ENCODE measurements at regions not wholly inside any gene's neighbourhood (a gene's known extent, or its start where the extent isn't known, plus 50 kb on each side); places are given as distances from the start of the nearest gene placed in this dataset.

- H3K36me3 ChIP-seq (ENCODE audit: control insufficient read depth in 2 of 2, insufficient read depth in 2 of 2, low read length in 1 of 2), result no peaks in the 10 kb centered on the region
- no peak overlapping the region for H3K27ac ChIP-seq (ENCODE audit: low read depth in 2 of 2, low read length in 1 of 2)
- 34 to 60% methylated on average over 7 of the region's 7 CpGs for WGBS, 2 donors
- no peaks in the 10 kb centered on the region for H3K9me3 ChIP-seq (ENCODE audit: control insufficient read depth in 2 of 2, insufficient read depth in 1 of 2, low read depth in 1 of 2, low read length in 1 of 2)
- no peaks in the 10 kb centered on the region for H3K27me3 ChIP-seq (ENCODE audit: control insufficient read depth in 1 of 2, insufficient read depth in 2 of 2, low read length in 2 of 2)
- H3K4me1 ChIP-seq (ENCODE audit: control insufficient read depth in 2 of 2, insufficient read depth in 2 of 2, low read length in 1 of 2), result no peaks in the 10 kb centered on the region
- no peak overlapping the region for H3K4me3 ChIP-seq (ENCODE audit: low read depth in 1 of 2, low read length in 2 of 2)
These were observed 439.9 kb downstream of the GADD45G start for GRCh38 chr9:90044710-90045151.

- Histone ChIP-seq H3K4me1 (ENCODE audit: control insufficient read depth in 2 of 2, insufficient read depth in 2 of 2, low read length in 1 of 2) (no peaks in the 10 kb centered on the region), H3K27ac (ENCODE audit: low read depth in 2 of 2, low read length in 1 of 2) (no peak overlapping the region), H3K36me3 (ENCODE audit: control insufficient read depth in 2 of 2, insufficient read depth in 2 of 2, low read length in 1 of 2) (no peaks in the 10 kb centered on the region), H3K27me3 (ENCODE audit: control insufficient read depth in 1 of 2, insufficient read depth in 2 of 2, low read length in 2 of 2) (no peaks in the 10 kb centered on the region), H3K9me3 (ENCODE audit: control insufficient read depth in 2 of 2, insufficient read depth in 1 of 2, low read depth in 1 of 2, low read length in 1 of 2) (no peaks in the 10 kb centered on the region), H3K4me3 (ENCODE audit: low read depth in 1 of 2, low read length in 2 of 2) (no peak overlapping the region)
- WGBS, 2 donors, result 76 to 88% methylated on average over 7 of the region's 7 CpGs
These were observed 441.6 kb downstream of the GADD45G start for GRCh38 chr9:90046317-90046861.

GRCh38 chr9:90047828-90048227 lies 443.0 kb downstream of the GADD45G start:
- no peak overlapping the region for H3K4me3 ChIP-seq (ENCODE audit: low read depth in 1 of 2, low read length in 2 of 2)
- no peaks in the 10 kb centered on the region for H3K4me1 ChIP-seq (ENCODE audit: control insufficient read depth in 2 of 2, insufficient read depth in 2 of 2, low read length in 1 of 2)
- no peaks in the 10 kb centered on the region for H3K27me3 ChIP-seq (ENCODE audit: control insufficient read depth in 1 of 2, insufficient read depth in 2 of 2, low read length in 2 of 2)
- no peaks in the 10 kb centered on the region for H3K9me3 ChIP-seq (ENCODE audit: control insufficient read depth in 2 of 2, insufficient read depth in 1 of 2, low read depth in 1 of 2, low read length in 1 of 2)
- H3K27ac ChIP-seq (ENCODE audit: low read depth in 2 of 2, low read length in 1 of 2), result no peak overlapping the region
- H3K36me3 ChIP-seq (ENCODE audit: control insufficient read depth in 2 of 2, insufficient read depth in 2 of 2, low read length in 1 of 2), result no peaks in the 10 kb centered on the region

- Histone ChIP-seq H3K27ac (ENCODE audit: low read depth in 2 of 2, low read length in 1 of 2) (no peak overlapping the region), H3K36me3 (ENCODE audit: control insufficient read depth in 2 of 2, insufficient read depth in 2 of 2, low read length in 1 of 2) (no peaks in the 10 kb centered on the region), H3K4me1 (ENCODE audit: control insufficient read depth in 2 of 2, insufficient read depth in 2 of 2, low read length in 1 of 2) (no peaks in the 10 kb centered on the region), H3K9me3 (ENCODE audit: control insufficient read depth in 2 of 2, insufficient read depth in 1 of 2, low read depth in 1 of 2, low read length in 1 of 2) (no peaks in the 10 kb centered on the region), H3K4me3 (ENCODE audit: low read depth in 1 of 2, low read length in 2 of 2) (no peak overlapping the region), H3K27me3 (ENCODE audit: control insufficient read depth in 1 of 2, insufficient read depth in 2 of 2, low read length in 2 of 2) (no peaks in the 10 kb centered on the region)
These were observed 447.6 kb downstream of the GADD45G start for GRCh38 chr9:90052366-90052765.

GRCh38 chr9:90053027-90053426 lies 448.2 kb downstream of the GADD45G start:
- H3K27me3 ChIP-seq (ENCODE audit: control insufficient read depth in 1 of 2, insufficient read depth in 2 of 2, low read length in 2 of 2), result no peaks in the 10 kb centered on the region
- WGBS, 2 donors, result 72% methylated on average over 5 of the region's 5 CpGs
- no peaks in the 10 kb centered on the region for H3K9me3 ChIP-seq (ENCODE audit: control insufficient read depth in 2 of 2, insufficient read depth in 1 of 2, low read depth in 1 of 2, low read length in 1 of 2)
- H3K4me3 ChIP-seq (ENCODE audit: low read depth in 1 of 2, low read length in 2 of 2), result no peak overlapping the region
- no peak overlapping the region for H3K27ac ChIP-seq (ENCODE audit: low read depth in 2 of 2, low read length in 1 of 2)
- no peaks in the 10 kb centered on the region for H3K36me3 ChIP-seq (ENCODE audit: control insufficient read depth in 2 of 2, insufficient read depth in 2 of 2, low read length in 1 of 2)
- no peaks in the 10 kb centered on the region for H3K4me1 ChIP-seq (ENCODE audit: control insufficient read depth in 2 of 2, insufficient read depth in 2 of 2, low read length in 1 of 2)

- no peak overlapping the region for H3K4me3 ChIP-seq (ENCODE audit: low read depth in 1 of 2, low read length in 2 of 2)
- H3K9me3 ChIP-seq (ENCODE audit: control insufficient read depth in 2 of 2, insufficient read depth in 1 of 2, low read depth in 1 of 2, low read length in 1 of 2), result no peaks in the 10 kb centered on the region
- no peak overlapping the region for H3K27ac ChIP-seq (ENCODE audit: low read depth in 2 of 2, low read length in 1 of 2)
- no peaks in the 10 kb centered on the region for H3K4me1 ChIP-seq (ENCODE audit: control insufficient read depth in 2 of 2, insufficient read depth in 2 of 2, low read length in 1 of 2)
- H3K27me3 ChIP-seq (ENCODE audit: control insufficient read depth in 1 of 2, insufficient read depth in 2 of 2, low read length in 2 of 2), result no peaks in the 10 kb centered on the region
- H3K36me3 ChIP-seq (ENCODE audit: control insufficient read depth in 2 of 2, insufficient read depth in 2 of 2, low read length in 1 of 2), result no peaks in the 10 kb centered on the region
These were observed 450.0 kb downstream of the GADD45G start for GRCh38 chr9:90054810-90055209.

- 95% methylated on average over 3 of the region's 3 CpGs for WGBS, 2 donors
- Histone ChIP-seq H3K27me3 (ENCODE audit: control insufficient read depth in 1 of 2, insufficient read depth in 2 of 2, low read length in 2 of 2) (no peaks in the 10 kb centered on the region), H3K27ac (ENCODE audit: low read depth in 2 of 2, low read length in 1 of 2) (no peak overlapping the region), H3K4me3 (ENCODE audit: low read depth in 1 of 2, low read length in 2 of 2) (no peak overlapping the region), H3K36me3 (ENCODE audit: control insufficient read depth in 2 of 2, insufficient read depth in 2 of 2, low read length in 1 of 2) (no peaks in the 10 kb centered on the region), H3K9me3 (ENCODE audit: control insufficient read depth in 2 of 2, insufficient read depth in 1 of 2, low read depth in 1 of 2, low read length in 1 of 2) (no peaks in the 10 kb centered on the region), H3K4me1 (ENCODE audit: control insufficient read depth in 2 of 2, insufficient read depth in 2 of 2, low read length in 1 of 2) (no peaks in the 10 kb centered on the region)
These were observed 450.4 kb downstream of the GADD45G start for GRCh38 chr9:90055226-90055625.

GRCh38 chr9:90057361-90057760 lies 452.5 kb downstream of the GADD45G start:
- Histone ChIP-seq H3K27ac (ENCODE audit: low read depth in 2 of 2, low read length in 1 of 2) (no peak overlapping the region), H3K4me1 (ENCODE audit: control insufficient read depth in 2 of 2, insufficient read depth in 2 of 2, low read length in 1 of 2) (no peaks in the 10 kb centered on the region), H3K9me3 (ENCODE audit: control insufficient read depth in 2 of 2, insufficient read depth in 1 of 2, low read depth in 1 of 2, low read length in 1 of 2) (no peaks in the 10 kb centered on the region), H3K36me3 (ENCODE audit: control insufficient read depth in 2 of 2, insufficient read depth in 2 of 2, low read length in 1 of 2) (no peaks in the 10 kb centered on the region), H3K27me3 (ENCODE audit: control insufficient read depth in 1 of 2, insufficient read depth in 2 of 2, low read length in 2 of 2) (no peaks in the 10 kb centered on the region), H3K4me3 (ENCODE audit: low read depth in 1 of 2, low read length in 2 of 2) (no peak overlapping the region)
- 96% methylated on average over 3 of the region's 3 CpGs for WGBS, 2 donors

- WGBS, 2 donors, result 79 to 80% methylated on average over 6 of the region's 6 CpGs
- Histone ChIP-seq H3K36me3 (ENCODE audit: control insufficient read depth in 2 of 2, insufficient read depth in 2 of 2, low read length in 1 of 2) (no peaks in the 10 kb centered on the region), H3K9me3 (ENCODE audit: control insufficient read depth in 2 of 2, insufficient read depth in 1 of 2, low read depth in 1 of 2, low read length in 1 of 2) (no peaks in the 10 kb centered on the region), H3K4me3 (ENCODE audit: low read depth in 1 of 2, low read length in 2 of 2) (no peak overlapping the region), H3K27ac (ENCODE audit: low read depth in 2 of 2, low read length in 1 of 2) (no peak overlapping the region), H3K27me3 (ENCODE audit: control insufficient read depth in 1 of 2, insufficient read depth in 2 of 2, low read length in 2 of 2) (no peaks in the 10 kb centered on the region), H3K4me1 (ENCODE audit: control insufficient read depth in 2 of 2, insufficient read depth in 2 of 2, low read length in 1 of 2) (no peaks in the 10 kb centered on the region)
These were observed 453.5 kb downstream of the GADD45G start for GRCh38 chr9:90058182-90058763.

- WGBS, 2 donors, result 93 to 96% methylated on average over 8 of the region's 8 CpGs
- H3K4me1 ChIP-seq (ENCODE audit: control insufficient read depth in 2 of 2, insufficient read depth in 2 of 2, low read length in 1 of 2), result no peaks in the 10 kb centered on the region
- no peaks in the 10 kb centered on the region for H3K36me3 ChIP-seq (ENCODE audit: control insufficient read depth in 2 of 2, insufficient read depth in 2 of 2, low read length in 1 of 2)
- no peak overlapping the region for H3K4me3 ChIP-seq (ENCODE audit: low read depth in 1 of 2, low read length in 2 of 2)
- no peaks in the 10 kb centered on the region for H3K9me3 ChIP-seq (ENCODE audit: control insufficient read depth in 2 of 2, insufficient read depth in 1 of 2, low read depth in 1 of 2, low read length in 1 of 2)
- no peaks in the 10 kb centered on the region for H3K27me3 ChIP-seq (ENCODE audit: control insufficient read depth in 1 of 2, insufficient read depth in 2 of 2, low read length in 2 of 2)
- H3K27ac ChIP-seq (ENCODE audit: low read depth in 2 of 2, low read length in 1 of 2), result no peak overlapping the region
These were observed 454.6 kb downstream of the GADD45G start for GRCh38 chr9:90059436-90059835.
